GM12878 (cell line): ENCODE measurements at regions not wholly inside any gene's neighbourhood (a gene's known extent, or its start where the extent isn't known, plus 50 kb on each side); places are given as distances from the start of the nearest gene placed in this dataset.

ENCODE experiments used
- ATAC-seq: fragments of 200-7000 bp; cut with Tn5 transposase; 3 replicates; pipeline ENCODE4 v1.9.1; 2020; ENCODE audit warnings: mild to moderate bottlenecking, moderate library complexity
- BruUV-seq: library from RNA; stranded (reverse); fragments of 400-500 nt; replicated peaks from 2 replicates; lab custom pipeline; 2021; lab: Mats Ljungman, UMichigan
- CTCF ChIA-PET: fragments of 300-600 bp; sonication (Branson Sonifier 250); formaldehyde crosslinking; extraction: SDS; loops from one replicate; lab custom pipeline; 2021; ENCODE audit warnings: inconsistent platforms; lab: Yijun Ruan, JAX
- POLR2A ChIA-PET: fragments of 350-600 bp; formaldehyde crosslinking; extraction: SDS; loops from one replicate; lab custom pipeline; 2021; ENCODE audit warnings: inconsistent platforms; lab: Charles Lee
- RAD21 ChIA-PET: fragments of 300-600 bp; sonication (Branson Sonifier 250); formaldehyde crosslinking; loops from one replicate; lab custom pipeline; 2023; ENCODE audit warnings: antibody characterized with exemption; ENCODE audit not compliant: unreplicated experiment; lab: Charles Lee
- SMC1A ChIA-PET: fragments of 300-600 bp; sonication (Branson Sonifier 250); formaldehyde crosslinking; loops from one replicate; lab custom pipeline; 2023; ENCODE audit not compliant: unreplicated experiment, uncharacterized antibody; lab: Charles Lee
- DNase-seq: peaks from one replicate; pipeline ENCODE4 v3.0.0-alpha.2; 2011; ENCODE audit warnings: low read depth, low spot score
- FAIRE-seq: peaks from 3 replicates; lab custom pipeline; 2011; peaks lifted over from hg19 to GRCh38; lab: Jason Lieb, UNC
- H2AFZ ChIP-seq: 2 replicates; pipeline ENCODE4 v1.6.0; 2011; ENCODE audit warnings: low read depth, low read length, control low read depth; ENCODE audit not compliant: control insufficient read depth
- H3K27ac ChIP-seq: 2 replicates; pipeline ENCODE4 v1.5.1; 2011; ENCODE audit warnings: control low read depth; ENCODE audit not compliant: control insufficient read depth, insufficient read depth
- H3K27me3 ChIP-seq, 2 experiments: replicated peaks in 1 of 2; 2 replicates each; pipeline versions ENCODE4 v1.6.0 to v1.6.1; 2011; ENCODE audit warnings: low read length in 1 of 2; ENCODE audit not compliant: control insufficient read depth in 2 of 2, insufficient read depth in 2 of 2
- H3K36me3 ChIP-seq, 2 experiments: 2 replicates each; pipeline ENCODE4 v1.5.1; 2011; ENCODE audit warnings: low read length in 1 of 2; ENCODE audit not compliant: control insufficient read depth in 2 of 2, insufficient read depth in 2 of 2
- H3K4me1 ChIP-seq: 2 replicates; pipeline ENCODE4 v1.6.1; 2011; ENCODE audit warnings: mild to moderate bottlenecking, low read length, moderate library complexity, mixed read lengths; ENCODE audit not compliant: control insufficient read depth, insufficient read depth
- H3K4me2 ChIP-seq: 2 replicates; pipeline ENCODE4 v1.6.0; 2011; ENCODE audit warnings: control low read depth; ENCODE audit not compliant: control insufficient read depth, insufficient read depth
- H3K4me3 ChIP-seq: fragments of 200-600 bp; sonication (generic); 2 replicates; pipeline ENCODE4 v1.5.1; 2016
- H3K79me2 ChIP-seq: 2 replicates; pipeline ENCODE4 v1.6.0; 2011; ENCODE audit warnings: low read length; ENCODE audit not compliant: control insufficient read depth, insufficient read depth
- H3K9ac ChIP-seq: 2 replicates; pipeline ENCODE4 v1.8.0; 2011; ENCODE audit warnings: low read length, control low read depth, mixed read lengths; ENCODE audit not compliant: control insufficient read depth, insufficient read depth
- H3K9me3 ChIP-seq: replicated peaks from 3 replicates; pipeline ENCODE4 v1.5.1; 2011; ENCODE audit warnings: mild to moderate bottlenecking, low read length; ENCODE audit not compliant: control insufficient read depth, insufficient read depth
- H4K20me1 ChIP-seq: 2 replicates; pipeline ENCODE4 v1.6.0; 2011; ENCODE audit not compliant: control insufficient read depth, insufficient read depth
- IRF4 ChIP-seq: IDR thresholded peaks from 2 replicates; pipeline ENCODE4 v1.6.1; 2011; ENCODE audit warnings: low read depth, low read length
- KLF5 ChIP-seq: fragments of 450-650 bp; IDR thresholded peaks from 2 replicates; pipeline ENCODE4 v1.6.1; 2014; ENCODE audit warnings: mild to moderate bottlenecking; ENCODE audit not compliant: partially characterized antibody
- MXI1 ChIP-seq: fragments of 150-350 bp; IDR thresholded peaks from 2 replicates; pipeline ENCODE4 v1.6.1; 2011; ENCODE audit warnings: low read depth, mild to moderate bottlenecking, inconsistent platforms, low read length, improper control_type of control experiment
- NR2F1 ChIP-seq: fragments of 450-650 bp; conservative IDR thresholded peaks from 2 replicates; pipeline ENCODE4 v1.6.1; 2017; ENCODE audit warnings: mild to moderate bottlenecking
- RFX5 ChIP-seq: IDR thresholded peaks from 2 replicates; pipeline ENCODE4 v1.6.1; 2011; ENCODE audit warnings: low read depth, low read length, improper control_type of control experiment
- ZZZ3 ChIP-seq: IDR thresholded peaks from 2 replicates; pipeline ENCODE4 v1.6.1; 2011; ENCODE audit warnings: low read depth; ENCODE audit not compliant: control insufficient read depth, insufficient read length
- WGBS: methylation state at CpG from one replicate; pipeline ENCODE4 v1.1.6; 2016; ENCODE audit warnings: low lambda C conversion rate; ENCODE audit not compliant: insufficient replicate concordance, insufficient coverage; ENCODE audit errors: missing lambda C conversion rate; 5-methylcytosine and 5-hydroxymethylcytosine counted together
- in situ Hi-C: fragments of 300-500 bp; cut with MboI; formaldehyde crosslinking; loops from 9 replicates; pipeline ENCODE4 v1.14.3; 2018; ENCODE audit warnings: mixed read lengths
- intact Hi-C: fragments of 100-400 bp; cut with micrococcal nuclease; formaldehyde crosslinking; loops from one replicate; pipeline ENCODE4 v1.14.2; 2022; ENCODE audit not compliant: unreplicated experiment
- TF ChIP-seq, protein P1 (sequence below): fragments of 450-650 bp; IDR thresholded peaks from 2 replicates; pipeline ENCODE4 v1.6.1; 2017; ENCODE audit warnings: mild to moderate bottlenecking, moderate library complexity
- TF ChIP-seq, protein P2 (sequence below): IDR thresholded peaks from 2 replicates; pipeline ENCODE4 v1.6.1; 2011; ENCODE audit warnings: borderline replicate concordance, low read depth, mild to moderate bottlenecking, moderate library complexity, low read length; ENCODE audit not compliant: insufficient read depth, poor library complexity, severe bottlenecking
- TF ChIP-seq, protein P3 (sequence below): fragments of 450-650 bp; IDR thresholded peaks from 2 replicates; pipeline ENCODE4 v1.6.1; 2018; ENCODE audit warnings: mild to moderate bottlenecking, low read depth, moderate library complexity; ENCODE audit not compliant: partially characterized antibody
- TF ChIP-seq, protein P4 (sequence below): fragments of 450-650 bp; formaldehyde crosslinking; IDR thresholded peaks from 2 replicates; pipeline ENCODE4 v1.4.0; 2022; ENCODE audit warnings: mild to moderate bottlenecking, moderate library complexity

DNA sequence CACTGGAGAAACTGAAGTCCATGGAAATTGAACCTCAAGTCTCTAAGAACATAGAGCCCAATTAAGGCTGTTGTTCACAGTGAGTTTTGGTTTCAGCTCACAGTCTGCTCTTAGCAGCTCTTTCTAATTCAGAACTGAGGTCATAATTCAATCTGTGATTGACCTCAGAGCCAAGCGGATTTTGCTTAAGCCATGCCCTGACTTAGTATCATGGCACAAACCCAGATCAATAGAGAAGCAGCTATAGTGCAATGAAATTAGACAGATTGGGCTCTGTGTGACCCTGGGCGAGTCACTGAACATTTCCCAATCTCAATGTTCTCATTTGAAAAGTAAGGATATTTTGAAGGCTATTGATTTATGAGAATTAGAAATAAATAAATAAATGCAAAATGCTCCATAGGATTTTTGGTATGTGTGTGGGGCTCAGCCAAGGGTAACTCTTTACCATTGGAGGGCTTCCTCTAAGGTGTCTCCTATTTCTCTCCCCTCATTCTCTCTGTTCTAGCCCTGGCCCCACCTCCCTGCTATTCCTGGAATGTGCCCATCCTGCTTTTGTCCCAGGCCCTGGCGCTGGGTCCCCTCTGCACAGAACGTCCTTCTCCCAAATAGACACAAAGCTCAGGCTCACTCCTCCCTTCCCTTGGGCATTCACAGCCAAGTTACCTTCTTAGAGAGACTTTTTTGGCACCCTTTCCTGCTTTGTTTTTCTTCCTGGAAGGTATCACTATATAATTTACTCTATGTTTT, 239.6 kb downstream of the LPIN1 start:
- no peak overlapping the region for H2AFZ ChIP-seq
- H3K36me3 ChIP-seq, result peaks cover 0 to 15% of the 10 kb centered on the region in 2 experiments; a peak in 3 of 4 replicates
- ChIA-PET RAD21 (interaction anchor here (1.7 kb wide), 1 partner anchor 122 kb away, joined by 5 read pairs; no protein-coding TSS in a partner anchor), CTCF (no interaction called here), SMC1A (interaction anchor here (0.7 to 2.6 kb wide), 13 partner anchors 9 to 116 kb away, joined by 3 to 11 read pairs (median 5); no protein-coding TSS in a partner anchor), POLR2A (interaction anchor here (1.0 to 1.2 kb wide), 2 partner anchors 9 to 20 kb away, joined by 3 to 4 read pairs; no protein-coding TSS in a partner anchor)
- H3K4me2 ChIP-seq, result no peak overlapping the region
- in situ Hi-C loops, result no loop called here
- H3K4me3 ChIP-seq, result no peak overlapping the region
- DNase-seq (no peak), FAIRE-seq (no peak), ATAC-seq (peak; percentile 31; the same call in 2 of the 3 replicates)
- no TSS peak for BruUV-seq
- H3K79me2 ChIP-seq, result no peaks in the 10 kb centered on the region
- 82% methylated on average over 4 of the region's 4 CpGs for WGBS
- H3K9ac ChIP-seq, result no peak overlapping the region
- no peaks in the 10 kb centered on the region; the same call in 2 of the 3 replicates for H3K9me3 ChIP-seq
- H3K27me3 ChIP-seq, result no peaks in the 10 kb centered on the region
- H3K27ac ChIP-seq, result no peak overlapping the region
- no peaks in the 10 kb centered on the region for H4K20me1 ChIP-seq
- no peaks in the 10 kb centered on the region for H3K4me1 ChIP-seq
- intact Hi-C loops, result no loop called here
- TF ChIP-seq KLF5, result no peak
- no peak for TF ChIP-seq ZZZ3
- TF ChIP-seq, protein P1, sequence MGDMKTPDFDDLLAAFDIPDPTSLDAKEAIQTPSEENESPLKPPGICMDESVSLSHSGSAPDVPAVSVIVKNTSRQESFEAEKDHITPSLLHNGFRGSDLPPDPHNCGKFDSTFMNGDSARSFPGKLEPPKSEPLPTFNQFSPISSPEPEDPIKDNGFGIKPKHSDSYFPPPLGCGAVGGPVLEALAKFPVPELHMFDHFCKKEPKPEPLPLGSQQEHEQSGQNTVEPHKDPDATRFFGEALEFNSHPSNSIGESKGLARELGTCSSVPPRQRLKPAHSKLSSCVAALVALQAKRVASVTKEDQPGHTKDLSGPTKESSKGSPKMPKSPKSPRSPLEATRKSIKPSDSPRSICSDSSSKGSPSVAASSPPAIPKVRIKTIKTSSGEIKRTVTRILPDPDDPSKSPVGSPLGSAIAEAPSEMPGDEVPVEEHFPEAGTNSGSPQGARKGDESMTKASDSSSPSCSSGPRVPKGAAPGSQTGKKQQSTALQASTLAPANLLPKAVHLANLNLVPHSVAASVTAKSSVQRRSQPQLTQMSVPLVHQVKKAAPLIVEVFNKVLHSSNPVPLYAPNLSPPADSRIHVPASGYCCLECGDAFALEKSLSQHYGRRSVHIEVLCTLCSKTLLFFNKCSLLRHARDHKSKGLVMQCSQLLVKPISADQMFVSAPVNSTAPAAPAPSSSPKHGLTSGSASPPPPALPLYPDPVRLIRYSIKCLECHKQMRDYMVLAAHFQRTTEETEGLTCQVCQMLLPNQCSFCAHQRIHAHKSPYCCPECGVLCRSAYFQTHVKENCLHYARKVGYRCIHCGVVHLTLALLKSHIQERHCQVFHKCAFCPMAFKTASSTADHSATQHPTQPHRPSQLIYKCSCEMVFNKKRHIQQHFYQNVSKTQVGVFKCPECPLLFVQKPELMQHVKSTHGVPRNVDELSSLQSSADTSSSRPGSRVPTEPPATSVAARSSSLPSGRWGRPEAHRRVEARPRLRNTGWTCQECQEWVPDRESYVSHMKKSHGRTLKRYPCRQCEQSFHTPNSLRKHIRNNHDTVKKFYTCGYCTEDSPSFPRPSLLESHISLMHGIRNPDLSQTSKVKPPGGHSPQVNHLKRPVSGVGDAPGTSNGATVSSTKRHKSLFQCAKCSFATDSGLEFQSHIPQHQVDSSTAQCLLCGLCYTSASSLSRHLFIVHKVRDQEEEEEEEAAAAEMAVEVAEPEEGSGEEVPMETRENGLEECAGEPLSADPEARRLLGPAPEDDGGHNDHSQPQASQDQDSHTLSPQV, result no peak
- TF ChIP-seq, protein P2, sequence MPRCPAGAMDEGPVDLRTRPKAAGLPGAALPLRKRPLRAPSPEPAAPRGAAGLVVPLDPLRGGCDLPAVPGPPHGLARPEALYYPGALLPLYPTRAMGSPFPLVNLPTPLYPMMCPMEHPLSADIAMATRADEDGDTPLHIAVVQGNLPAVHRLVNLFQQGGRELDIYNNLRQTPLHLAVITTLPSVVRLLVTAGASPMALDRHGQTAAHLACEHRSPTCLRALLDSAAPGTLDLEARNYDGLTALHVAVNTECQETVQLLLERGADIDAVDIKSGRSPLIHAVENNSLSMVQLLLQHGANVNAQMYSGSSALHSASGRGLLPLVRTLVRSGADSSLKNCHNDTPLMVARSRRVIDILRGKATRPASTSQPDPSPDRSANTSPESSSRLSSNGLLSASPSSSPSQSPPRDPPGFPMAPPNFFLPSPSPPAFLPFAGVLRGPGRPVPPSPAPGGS, result no peak
- no peak for TF ChIP-seq MXI1
- TF ChIP-seq RFX5, result no peak
- TF ChIP-seq IRF4, result no peak
- TF ChIP-seq NR2F1, result no peak
- TF ChIP-seq, protein P3, sequence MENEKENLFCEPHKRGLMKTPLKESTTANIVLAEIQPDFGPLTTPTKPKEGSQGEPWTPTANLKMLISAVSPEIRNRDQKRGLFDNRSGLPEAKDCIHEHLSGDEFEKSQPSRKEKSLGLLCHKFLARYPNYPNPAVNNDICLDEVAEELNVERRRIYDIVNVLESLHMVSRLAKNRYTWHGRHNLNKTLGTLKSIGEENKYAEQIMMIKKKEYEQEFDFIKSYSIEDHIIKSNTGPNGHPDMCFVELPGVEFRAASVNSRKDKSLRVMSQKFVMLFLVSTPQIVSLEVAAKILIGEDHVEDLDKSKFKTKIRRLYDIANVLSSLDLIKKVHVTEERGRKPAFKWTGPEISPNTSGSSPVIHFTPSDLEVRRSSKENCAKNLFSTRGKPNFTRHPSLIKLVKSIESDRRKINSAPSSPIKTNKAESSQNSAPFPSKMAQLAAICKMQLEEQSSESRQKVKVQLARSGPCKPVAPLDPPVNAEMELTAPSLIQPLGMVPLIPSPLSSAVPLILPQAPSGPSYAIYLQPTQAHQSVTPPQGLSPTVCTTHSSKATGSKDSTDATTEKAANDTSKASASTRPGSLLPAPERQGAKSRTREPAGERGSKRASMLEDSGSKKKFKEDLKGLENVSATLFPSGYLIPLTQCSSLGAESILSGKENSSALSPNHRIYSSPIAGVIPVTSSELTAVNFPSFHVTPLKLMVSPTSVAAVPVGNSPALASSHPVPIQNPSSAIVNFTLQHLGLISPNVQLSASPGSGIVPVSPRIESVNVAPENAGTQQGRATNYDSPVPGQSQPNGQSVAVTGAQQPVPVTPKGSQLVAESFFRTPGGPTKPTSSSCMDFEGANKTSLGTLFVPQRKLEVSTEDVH, result no peak
- TF ChIP-seq, protein P4, sequence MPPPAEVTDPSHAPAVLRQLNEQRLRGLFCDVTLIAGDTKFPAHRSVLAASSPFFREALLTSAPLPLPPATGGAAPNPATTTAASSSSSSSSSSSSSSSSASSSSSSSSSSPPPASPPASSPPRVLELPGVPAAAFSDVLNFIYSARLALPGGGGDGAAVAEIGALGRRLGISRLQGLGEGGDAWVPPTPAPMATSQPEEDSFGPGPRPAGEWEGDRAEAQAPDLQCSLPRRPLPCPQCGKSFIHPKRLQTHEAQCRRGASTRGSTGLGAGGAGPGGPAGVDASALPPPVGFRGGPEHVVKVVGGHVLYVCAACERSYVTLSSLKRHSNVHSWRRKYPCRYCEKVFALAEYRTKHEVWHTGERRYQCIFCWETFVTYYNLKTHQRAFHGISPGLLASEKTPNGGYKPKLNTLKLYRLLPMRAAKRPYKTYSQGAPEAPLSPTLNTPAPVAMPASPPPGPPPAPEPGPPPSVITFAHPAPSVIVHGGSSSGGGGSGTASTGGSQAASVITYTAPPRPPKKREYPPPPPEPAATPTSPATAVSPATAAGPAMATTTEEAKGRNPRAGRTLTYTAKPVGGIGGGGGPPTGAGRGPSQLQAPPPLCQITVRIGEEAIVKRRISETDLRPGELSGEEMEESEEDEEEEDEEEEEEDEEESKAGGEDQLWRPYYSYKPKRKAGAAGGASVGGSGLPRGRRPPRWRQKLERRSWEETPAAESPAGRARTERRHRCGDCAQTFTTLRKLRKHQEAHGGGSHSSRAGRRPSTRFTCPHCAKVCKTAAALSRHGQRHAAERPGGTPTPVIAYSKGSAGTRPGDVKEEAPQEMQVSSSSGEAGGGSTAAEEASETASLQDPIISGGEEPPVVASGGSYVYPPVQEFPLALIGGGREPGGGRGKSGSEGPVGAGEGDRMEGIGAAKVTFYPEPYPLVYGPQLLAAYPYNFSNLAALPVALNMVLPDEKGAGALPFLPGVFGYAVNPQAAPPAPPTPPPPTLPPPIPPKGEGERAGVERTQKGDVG (CRISPR knock-in tag), result no peak
